Kidney (tissue), 13 donors: ENCODE measurements at regions not wholly inside any gene's neighbourhood (a gene's known extent, or its start where the extent isn't known, plus 50 kb on each side); places are given as distances from the start of the nearest gene placed in this dataset.
A peak's percentile ranks its signal among the peaks of the same experiment; 100 is the strongest.

Experiments
- DNase-seq, 5 donors: peaks; one replicate each; pipeline ENCODE4 v3.0.0-alpha.2; 2013 to 2020
- FAIRE-seq: peaks from 2 replicates; lab custom pipeline; 2012; peaks lifted over from hg19 to GRCh38; lab: Jason Lieb, UNC
- H3K27ac ChIP-seq, 2 donors: one replicate each; pipeline ENCODE4 v1.7.0; 2013; ENCODE audit warnings: low read depth in 2 of 2, low read length in 2 of 2, inconsistent platforms in 1 of 2
- H3K27me3 ChIP-seq: one replicate; pipeline ENCODE4 v1.7.1; 2013; ENCODE audit warnings: low read length, inconsistent platforms; ENCODE audit not compliant: control insufficient read depth, insufficient read depth
- H3K36me3 ChIP-seq, 3 donors: one replicate each; pipeline versions ENCODE4 v1.7.0 to v1.7.1; 2013; ENCODE audit warnings: low read length in 3 of 3, control low read depth in 1 of 3, inconsistent platforms in 1 of 3; ENCODE audit not compliant: insufficient read depth in 3 of 3, control insufficient read depth in 2 of 3
- H3K4me1 ChIP-seq, 3 donors: one replicate each; pipeline versions ENCODE4 v1.7.0 to v1.7.1; 2013; ENCODE audit warnings: low read length in 3 of 3, inconsistent platforms in 1 of 3, low read depth in 1 of 3; ENCODE audit not compliant: control insufficient read depth in 2 of 3, insufficient read depth in 2 of 3
- H3K4me3 ChIP-seq, 3 donors: one replicate each; pipeline versions ENCODE4 v1.7.0 to v1.8.1; 2013; ENCODE audit warnings: low read length in 3 of 3, control low read depth in 1 of 3, inconsistent platforms in 1 of 3
- H3K9ac ChIP-seq, 3 donors: one replicate each; pipeline versions ENCODE4 v1.7.0 to v1.7.1; 2013; ENCODE audit warnings: low read length in 3 of 3, control low read depth in 1 of 3, inconsistent platforms in 1 of 3
- H3K9me3 ChIP-seq, 3 donors: one replicate each; pipeline versions ENCODE4 v1.7.0 to v1.7.1; 2013; ENCODE audit warnings: low read length in 3 of 3, control low read depth in 1 of 3, inconsistent platforms in 1 of 3; ENCODE audit not compliant: control insufficient read depth in 2 of 3, insufficient read depth in 1 of 3
- CTCF ChIP-seq: IDR thresholded peaks from 3 replicates; pipeline ENCODE4 v1.5.1; 2012; ENCODE audit warnings: mild to moderate bottlenecking, moderate library complexity, borderline replicate concordance; ENCODE audit not compliant: insufficient read depth; ENCODE audit errors: extremely low read depth
- intact Hi-C: fragments of 100-400 bp; cut with DNase I; formaldehyde crosslinking; loops from one replicate; pipeline ENCODE4 v1.11.1; 2022
- donor health status: control.
- donor health status: control.
- donor health status: control.
- donor health status: control.
- donor health status: control.
- donor health status: DM: yes; HTN: yes; CAD: no.
- donor health status: Normal renal cell carcinoma (clear cell type).

GRCh38 chr9:134553061-134553891 lies 88.3 kb upstream of the COL5A1 start:
- peak in 2 of 5 donors; percentile 38 to 74 for DNase-seq
- Histone ChIP-seq H3K27ac (no peak overlapping the region), H3K9ac (no peak overlapping the region), H3K36me3 (no peaks in the 10 kb centered on the region), H3K4me1 (peaks cover 0 to 6% (median 0%) of the 10 kb centered on the region in 3 donors), H3K4me3 (no peak overlapping the region), H3K9me3 (no peaks in the 10 kb centered on the region), H3K27me3 (no peaks in the 10 kb centered on the region)
- intact Hi-C loops = no loop called here
- FAIRE-seq = no peak
- TF ChIP-seq CTCF = no peak

- H3K9ac ChIP-seq = no peak overlapping the region
- DNase-seq (peak in 2 of 5 donors; percentile 45 to 66), FAIRE-seq (no peak)
- intact Hi-C loops = no loop called here
- no peaks in the 10 kb centered on the region for H3K27me3 ChIP-seq
- peaks cover 0 to 6% (median 0%) of the 10 kb centered on the region in 3 donors for H3K4me1 ChIP-seq
- H3K4me3 ChIP-seq = no peak overlapping the region
- no peak overlapping the region for H3K27ac ChIP-seq
- H3K36me3 ChIP-seq = no peaks in the 10 kb centered on the region
- H3K9me3 ChIP-seq = no peaks in the 10 kb centered on the region
- no peak for TF ChIP-seq CTCF
Measured at GRCh38 chr9:134553996-134554372, 87.6 kb upstream of the COL5A1 start.

GRCh38 chr9:134554373-134555093 lies 87.1 kb upstream of the COL5A1 start:
- no peak for FAIRE-seq
- no peaks in the 10 kb centered on the region for H3K9me3 ChIP-seq
- H3K4me3 ChIP-seq = no peak overlapping the region
- H3K27me3 ChIP-seq = no peaks in the 10 kb centered on the region
- no peak overlapping the region for H3K9ac ChIP-seq
- intact Hi-C loops = no loop called here
- no peaks in the 10 kb centered on the region for H3K36me3 ChIP-seq
- TF ChIP-seq CTCF = no peak
- peaks cover 0 to 6% (median 0%) of the 10 kb centered on the region in 3 donors for H3K4me1 ChIP-seq
- peak in 2 of 5 donors; percentile 40 to 79 for DNase-seq
- H3K27ac ChIP-seq = no peak overlapping the region
